IMR-90 (cell line): ENCODE measurements at regions not wholly inside any gene's neighbourhood (a gene's known extent, or its start where the extent isn't known, plus 50 kb on each side); places are given as distances from the start of the nearest gene placed in this dataset.

Experiments
- ATAC-seq: fragments of 200-7000 bp; cut with Tn5 transposase; 2 replicates; pipeline ENCODE4 v1.9.1; 2020; ENCODE audit warnings: low read depth, mild to moderate bottlenecking, moderate library complexity
- BruUV-seq: library from RNA; stranded (reverse); fragments of 400-500 nt; replicated peaks from 2 replicates; lab custom pipeline; 2021; lab: Mats Ljungman, UMichigan
- CTCF ChIA-PET: fragments of 300-600 bp; formaldehyde crosslinking; extraction: SDS; loops from one replicate; lab custom pipeline; 2021; ENCODE audit warnings: antibody characterized with exemption; lab: Yijun Ruan, JAX
- POLR2A ChIA-PET: fragments of 300-600 bp; sonication (Branson Sonifier 250); formaldehyde crosslinking; loops from one replicate; lab custom pipeline; 2022; ENCODE audit warnings: antibody characterized with exemption; ENCODE audit not compliant: unreplicated experiment; lab: Charles Lee
- DNase-seq: peaks from one replicate; pipeline ENCODE4 v3.0.0; 2013
- H2AFZ ChIP-seq: replicated peaks from 2 replicates; pipeline ENCODE3; 2013; ENCODE audit warnings: low read length, mild to moderate bottlenecking; ENCODE audit not compliant: poor library complexity
- H2AK5ac ChIP-seq: 2 replicates; pipeline ENCODE4 v1.6.1; 2013; ENCODE audit warnings: low read depth, low read length, inconsistent platforms
- H2AK9ac ChIP-seq: replicated peaks from 2 replicates; pipeline ENCODE3; 2013; ENCODE audit warnings: mild to moderate bottlenecking, low read depth, low read length, moderate library complexity; ENCODE audit not compliant: poor library complexity
- H2BK120ac ChIP-seq: 2 replicates; pipeline ENCODE4 v1.6.1; 2013; ENCODE audit warnings: low read depth, low read length, inconsistent platforms
- H2BK15ac ChIP-seq: 3 replicates; pipeline ENCODE4 v1.6.1; 2013; ENCODE audit warnings: low read depth, low read length, inconsistent platforms
- H2BK20ac ChIP-seq: 2 replicates; pipeline ENCODE4 v1.6.1; 2013; ENCODE audit warnings: low read depth, mild to moderate bottlenecking, inconsistent platforms, low read length, moderate library complexity
- H2BK5ac ChIP-seq: 2 replicates; pipeline ENCODE4 v1.6.1; 2013; ENCODE audit warnings: mild to moderate bottlenecking, low read depth, low read length, inconsistent platforms; ENCODE audit not compliant: poor library complexity, severe bottlenecking
- H3K14ac ChIP-seq: replicated peaks from 2 replicates; pipeline ENCODE4 v1.6.1; 2013; ENCODE audit warnings: low read depth, low read length, inconsistent platforms
- H3K18ac ChIP-seq: 2 replicates; pipeline ENCODE4 v1.6.1; 2013; ENCODE audit warnings: low read depth, low read length, control low read depth
- H3K23ac ChIP-seq: 2 replicates; pipeline ENCODE4 v1.6.1; 2013; ENCODE audit warnings: low read depth, low read length, inconsistent platforms
- H3K27ac ChIP-seq: 2 replicates; pipeline ENCODE4 v1.5.1; 2013; ENCODE audit warnings: mild to moderate bottlenecking, control low read depth, low read length; ENCODE audit not compliant: insufficient read depth
- H3K27me3 ChIP-seq: 2 replicates; pipeline ENCODE4 v1.6.1; 2013; ENCODE audit warnings: low read length; ENCODE audit not compliant: control insufficient read depth, insufficient read depth
- H3K36me3 ChIP-seq: 2 replicates; pipeline ENCODE4 v1.6.1; 2013; ENCODE audit warnings: low read length, mixed read lengths; ENCODE audit not compliant: control insufficient read depth, insufficient read depth
- H3K4ac ChIP-seq: 2 replicates; pipeline ENCODE4 v1.6.1; 2013; ENCODE audit warnings: low read depth, low read length, inconsistent platforms
- H3K4me1 ChIP-seq: 2 replicates; pipeline ENCODE4 v1.6.1; 2013; ENCODE audit warnings: low read length, mixed read lengths; ENCODE audit not compliant: control insufficient read depth, insufficient read depth
- H3K4me2 ChIP-seq: 2 replicates; pipeline ENCODE4 v1.6.1; 2013; ENCODE audit warnings: low read depth, mild to moderate bottlenecking, control low read depth, low read length, moderate library complexity
- H3K4me3 ChIP-seq: 2 replicates; pipeline ENCODE4 v1.5.1; 2013; ENCODE audit warnings: low read depth, mild to moderate bottlenecking, control low read depth, low read length, moderate library complexity; ENCODE audit not compliant: insufficient read depth
- H3K56ac ChIP-seq: 2 replicates; pipeline ENCODE4 v1.6.1; 2013; ENCODE audit warnings: low read length, inconsistent platforms; ENCODE audit not compliant: insufficient read depth; ENCODE audit errors: extremely low read depth
- H3K79me1 ChIP-seq, 2 experiments: 2 replicates each; pipeline ENCODE4 v1.6.1; 2013; ENCODE audit warnings: low read length in 2 of 2, inconsistent platforms in 1 of 2, low read depth in 1 of 2
- H3K9ac ChIP-seq: 2 replicates; pipeline ENCODE4 v1.6.1; 2013; ENCODE audit warnings: low read depth, low read length, control low read depth
- H3K9me1 ChIP-seq: 2 replicates; pipeline ENCODE4 v1.6.1; 2013; ENCODE audit warnings: low read length, inconsistent platforms; ENCODE audit not compliant: insufficient read depth
- H3K9me3 ChIP-seq: 2 replicates; pipeline ENCODE4 v1.6.1; 2013; ENCODE audit warnings: low read length; ENCODE audit not compliant: control insufficient read depth, insufficient read depth
- H4K20me1 ChIP-seq: 2 replicates; pipeline ENCODE4 v1.6.1; 2013; ENCODE audit warnings: low read length, inconsistent platforms; ENCODE audit not compliant: insufficient read depth
- H4K5ac ChIP-seq: 2 replicates; pipeline ENCODE4 v1.6.1; 2013; ENCODE audit warnings: mild to moderate bottlenecking, low read depth, low read length, control low read depth
- H4K8ac ChIP-seq, 2 experiments: 2 replicates each; pipeline ENCODE4 v1.6.1; 2013; ENCODE audit warnings: low read depth in 2 of 2, low read length in 2 of 2, control low read depth in 1 of 2, inconsistent platforms in 1 of 2
- H4K91ac ChIP-seq: 2 replicates; pipeline ENCODE4 v1.6.1; 2013; ENCODE audit warnings: low read depth, low read length, inconsistent platforms; ENCODE audit not compliant: insufficient read depth
- CEBPB ChIP-seq: IDR thresholded peaks from 2 replicates; pipeline ENCODE4 v1.6.1; 2012; ENCODE audit warnings: low read depth, low read length, improper control_type of control experiment
- CHD1 ChIP-seq: IDR thresholded peaks from 2 replicates; pipeline ENCODE4 v1.6.1; 2012; ENCODE audit warnings: low read depth, low read length, improper control_type of control experiment
- CTCF ChIP-seq: conservative IDR thresholded peaks from 2 replicates; pipeline ENCODE4 v1.5.1; 2012; ENCODE audit warnings: mild to moderate bottlenecking, low read depth, low read length, improper control_type of control experiment
- ELK1 ChIP-seq: fragments of 150-350 bp; IDR thresholded peaks from 2 replicates; pipeline ENCODE4 v1.6.1; 2016; ENCODE audit warnings: low read depth, mild to moderate bottlenecking, low read length, moderate library complexity, borderline replicate concordance
- FOS ChIP-seq: fragments of 150-350 bp; IDR thresholded peaks from 2 replicates; pipeline ENCODE4 v1.6.1; 2016; ENCODE audit warnings: low read depth, low read length
- MAFK ChIP-seq: IDR thresholded peaks from 2 replicates; pipeline ENCODE4 v1.6.1; 2012; ENCODE audit warnings: low read depth, low read length, improper control_type of control experiment
- MAZ ChIP-seq: IDR thresholded peaks from 2 replicates; pipeline ENCODE4 v1.6.1; 2012; ENCODE audit warnings: low read depth, mild to moderate bottlenecking, low read length, improper control_type of control experiment, moderate library complexity, borderline replicate concordance
- MXI1 ChIP-seq: IDR thresholded peaks from 2 replicates; pipeline ENCODE4 v1.6.1; 2012; ENCODE audit warnings: low read depth, mild to moderate bottlenecking, low read length, moderate library complexity, borderline replicate concordance
- POLR2A ChIP-seq: IDR thresholded peaks from 2 replicates; pipeline ENCODE4 v1.6.1; 2012; ENCODE audit warnings: mild to moderate bottlenecking, low read depth, low read length
- RAD21 ChIP-seq: IDR thresholded peaks from 2 replicates; pipeline ENCODE4 v1.6.1; 2012; ENCODE audit warnings: low read length, improper control_type of control experiment
- RCOR1 ChIP-seq: IDR thresholded peaks from 2 replicates; pipeline ENCODE4 v1.6.1; 2012; ENCODE audit warnings: mild to moderate bottlenecking, low read length, improper control_type of control experiment; ENCODE audit not compliant: insufficient replicate concordance
- RFX5 ChIP-seq: IDR thresholded peaks from 2 replicates; pipeline ENCODE4 v1.8.0; 2012; ENCODE audit warnings: low read depth, mild to moderate bottlenecking, low read length, moderate library complexity
- SMC3 ChIP-seq: fragments of 150-350 bp; IDR thresholded peaks from 2 replicates; pipeline ENCODE4 v1.6.1; 2016; ENCODE audit warnings: low read depth, mild to moderate bottlenecking, antibody characterized with exemption, low read length, moderate library complexity
- USF2 ChIP-seq: fragments of 150-350 bp; IDR thresholded peaks from 2 replicates; pipeline ENCODE4 v1.6.1; 2017; ENCODE audit warnings: mild to moderate bottlenecking, antibody characterized with exemption, low read length, low read depth
- WGBS, 2 experiments: methylation state at CpG; one replicate each; pipeline versions ENCODE4 v1.1.5 to v1.1.7; 2013; ENCODE audit warnings: missing lambda C conversion rate in 2 of 2; ENCODE audit not compliant: insufficient read length in 1 of 2; ENCODE audit errors: extremely low coverage in 2 of 2; 5-methylcytosine and 5-hydroxymethylcytosine counted together
- dilution Hi-C: fragments of 300-500 bp; cut with HindIII; formaldehyde crosslinking; loops from one replicate; pipeline ENCODE4 v1.14.3; 2018; ENCODE audit warnings: low sequenced_read_pairs; ENCODE audit not compliant: unreplicated experiment
- in situ Hi-C: fragments of 300-500 bp; cut with MboI; formaldehyde crosslinking; loops from 3 replicates; pipeline ENCODE4 v1.14.3; 2019; ENCODE audit warnings: low sequenced_read_pairs, inconsistent platforms, mixed read lengths
- intact Hi-C: fragments of 100-400 bp; cut with micrococcal nuclease; formaldehyde crosslinking; loops from 2 replicates; pipeline ENCODE4 v1.10.0; 2022

GRCh38 chr13:71015516-71015915 lies 851.5 kb downstream of the DACH1 start:
- H3K4me2 ChIP-seq: no peak overlapping the region
- CTCF ChIA-PET: no interaction called here

More at GRCh38 chr13:71015516-71015915, 851.5 kb downstream of the DACH1 start:
- no peak overlapping the region for H2AFZ ChIP-seq
- no TSS peak for BruUV-seq
- H3K27me3 ChIP-seq: no peaks in the 10 kb centered on the region
- no peak overlapping the region for H3K14ac ChIP-seq
- H3K23ac ChIP-seq: no peak overlapping the region
- no peak for ATAC-seq
- no peaks in the 10 kb centered on the region for H3K79me1 ChIP-seq
- no peak overlapping the region for H3K56ac ChIP-seq
- H3K27ac ChIP-seq: no peak overlapping the region
- no peak overlapping the region for H3K4me3 ChIP-seq
- no peak overlapping the region for H2AK9ac ChIP-seq
- H2AK5ac ChIP-seq: no peak overlapping the region
- WGBS, 2 experiments: no CpG with 5 or more reads among the region's 2 CpGs
- intact Hi-C loops: no loop called here
- POLR2A ChIA-PET: no interaction called here
- TF ChIP-seq ELK1 (no peak), SMC3 (no peak), POLR2A (no peak), MAZ (no peak), RCOR1 (no peak), CHD1 (no peak), MXI1 (no peak), FOS (no peak), MAFK (no peak), CTCF (no peak), RAD21 (no peak), RFX5 (no peak), USF2 (no peak), CEBPB (no peak)
- H2BK120ac ChIP-seq: no peak overlapping the region
- H3K4ac ChIP-seq: no peak overlapping the region
- H2BK5ac ChIP-seq: no peak overlapping the region
- dilution Hi-C loops: no loop called here
- no peak for DNase-seq
- H3K9me3 ChIP-seq: no peaks in the 10 kb centered on the region; the same call in 1 of the 2 replicates
- H3K18ac ChIP-seq: no peak overlapping the region
- no peak overlapping the region for H3K9ac ChIP-seq
- no peaks in the 10 kb centered on the region for H3K9me1 ChIP-seq
- H4K8ac ChIP-seq: no peak overlapping the region
- H4K5ac ChIP-seq: no peak overlapping the region
- H2BK15ac ChIP-seq: no peak overlapping the region
- no peak overlapping the region for H2BK20ac ChIP-seq
- H3K36me3 ChIP-seq: no peaks in the 10 kb centered on the region
- no peak overlapping the region for H4K91ac ChIP-seq
- no peaks in the 10 kb centered on the region for H3K4me1 ChIP-seq
- in situ Hi-C loops: no loop called here
- no peaks in the 10 kb centered on the region for H4K20me1 ChIP-seq
